Effector memory CD4-positive, alpha-beta T cell (primary cell): ENCODE measurements at regions not wholly inside any gene's neighbourhood (a gene's known extent, or its start where the extent isn't known, plus 50 kb on each side); places are given as distances from the start of the nearest gene placed in this dataset.

Experiments used
- DNase-seq, 3 donors: peaks; one replicate each; pipeline ENCODE4 v3.0.0-alpha.2; 2020
- H3K27ac ChIP-seq: 2 replicates; pipeline ENCODE4 v1.7.0; 2013; ENCODE audit warnings: mild to moderate bottlenecking, low read length, moderate library complexity; ENCODE audit not compliant: insufficient read depth, poor library complexity, severe bottlenecking
- H3K27me3 ChIP-seq: replicated peaks from 2 replicates; pipeline ENCODE4 v1.7.0; 2013; ENCODE audit warnings: mild to moderate bottlenecking, low read length; ENCODE audit not compliant: insufficient read depth, control insufficient read depth, poor library complexity, severe bottlenecking
- H3K36me3 ChIP-seq: 2 replicates; pipeline ENCODE4 v1.7.0; 2013; ENCODE audit warnings: mild to moderate bottlenecking, low read length, moderate library complexity; ENCODE audit not compliant: control insufficient read depth, insufficient read depth
- H3K4me1 ChIP-seq: 2 replicates; pipeline ENCODE4 v1.7.0; 2013; ENCODE audit warnings: low read length, mild to moderate bottlenecking; ENCODE audit not compliant: control insufficient read depth, insufficient read depth, poor library complexity, severe bottlenecking
- H3K4me3 ChIP-seq: 2 replicates; pipeline ENCODE4 v1.7.0; 2013; ENCODE audit warnings: low read length, low read depth, mild to moderate bottlenecking; ENCODE audit not compliant: insufficient read depth, poor library complexity, severe bottlenecking
- H3K9me3 ChIP-seq: 2 replicates; pipeline ENCODE4 v1.7.0; 2013; ENCODE audit warnings: mild to moderate bottlenecking, low read length, moderate library complexity; ENCODE audit not compliant: control insufficient read depth

GRCh38 chr3:117126946-117127546 lies 417.5 kb downstream of the TUSC7 start:
- DNase-seq, result no peak
- H3K9me3 ChIP-seq, result no peaks in the 10 kb centered on the region

GRCh38 chr3:117128133-117128532 lies 418.6 kb downstream of the TUSC7 start:
- H3K27ac ChIP-seq, result no peak overlapping the region
- no peaks in the 10 kb centered on the region for H3K27me3 ChIP-seq
- no peaks in the 10 kb centered on the region for H3K4me1 ChIP-seq
- H3K4me3 ChIP-seq, result no peak overlapping the region
- no peaks in the 10 kb centered on the region for H3K36me3 ChIP-seq
- no peak for DNase-seq
- no peaks in the 10 kb centered on the region for H3K9me3 ChIP-seq

More at GRCh38 chr3:117126946-117127546, 417.5 kb downstream of the TUSC7 start:
- H3K4me1 ChIP-seq, result no peaks in the 10 kb centered on the region
- no peak overlapping the region for H3K27ac ChIP-seq
- H3K36me3 ChIP-seq, result no peaks in the 10 kb centered on the region
- H3K4me3 ChIP-seq, result no peak overlapping the region
- no peaks in the 10 kb centered on the region for H3K27me3 ChIP-seq

- no peak for DNase-seq
- Histone ChIP-seq H3K27me3 (no peaks in the 10 kb centered on the region), H3K4me3 (no peak overlapping the region), H3K27ac (no peak overlapping the region), H3K36me3 (no peaks in the 10 kb centered on the region), H3K9me3 (no peaks in the 10 kb centered on the region), H3K4me1 (no peaks in the 10 kb centered on the region)
Observed at GRCh38 chr3:117128872-117129271, 419.3 kb downstream of the TUSC7 start.

GRCh38 chr3:117129516-117129915 lies 419.9 kb downstream of the TUSC7 start:
- no peaks in the 10 kb centered on the region for H3K36me3 ChIP-seq
- no peaks in the 10 kb centered on the region for H3K27me3 ChIP-seq
- H3K27ac ChIP-seq, result no peak overlapping the region
- no peaks in the 10 kb centered on the region for H3K9me3 ChIP-seq
- H3K4me3 ChIP-seq, result no peak overlapping the region
- H3K4me1 ChIP-seq, result no peaks in the 10 kb centered on the region
- no peak for DNase-seq

- Histone ChIP-seq H3K4me1 (no peaks in the 10 kb centered on the region), H3K27me3 (no peaks in the 10 kb centered on the region), H3K36me3 (no peaks in the 10 kb centered on the region), H3K27ac (no peak overlapping the region), H3K9me3 (no peaks in the 10 kb centered on the region), H3K4me3 (no peak overlapping the region)
- no peak for DNase-seq
Observed at GRCh38 chr3:117130222-117130621, 420.6 kb downstream of the TUSC7 start.

- H3K4me1 ChIP-seq, result no peaks in the 10 kb centered on the region
- H3K9me3 ChIP-seq, result no peaks in the 10 kb centered on the region
- no peak overlapping the region for H3K27ac ChIP-seq
- H3K36me3 ChIP-seq, result no peaks in the 10 kb centered on the region
- no peak for DNase-seq
- no peaks in the 10 kb centered on the region for H3K27me3 ChIP-seq
- no peak overlapping the region for H3K4me3 ChIP-seq
Observed at GRCh38 chr3:117131259-117131658, 421.7 kb downstream of the TUSC7 start.

GRCh38 chr3:117133066-117133465 lies 423.5 kb downstream of the TUSC7 start:
- H3K4me3 ChIP-seq, result no peak overlapping the region
- no peaks in the 10 kb centered on the region for H3K27me3 ChIP-seq
- no peaks in the 10 kb centered on the region for H3K36me3 ChIP-seq
- no peak for DNase-seq
- no peak overlapping the region for H3K27ac ChIP-seq
- H3K9me3 ChIP-seq, result no peaks in the 10 kb centered on the region
- no peaks in the 10 kb centered on the region for H3K4me1 ChIP-seq

- DNase-seq, result no peak
- H3K36me3 ChIP-seq, result no peaks in the 10 kb centered on the region
- H3K4me1 ChIP-seq, result no peaks in the 10 kb centered on the region
- H3K27me3 ChIP-seq, result no peaks in the 10 kb centered on the region
- H3K9me3 ChIP-seq, result no peaks in the 10 kb centered on the region
- H3K27ac ChIP-seq, result no peak overlapping the region
- no peak overlapping the region for H3K4me3 ChIP-seq
Observed at GRCh38 chr3:117135207-117135606, 425.6 kb downstream of the TUSC7 start.

- H3K9me3 ChIP-seq, result no peaks in the 10 kb centered on the region
- H3K27me3 ChIP-seq, result no peaks in the 10 kb centered on the region
- no peaks in the 10 kb centered on the region for H3K4me1 ChIP-seq
- DNase-seq, result no peak
- no peak overlapping the region for H3K4me3 ChIP-seq
- H3K36me3 ChIP-seq, result no peaks in the 10 kb centered on the region
- H3K27ac ChIP-seq, result no peak overlapping the region
Observed at GRCh38 chr3:117136003-117136402, 426.4 kb downstream of the TUSC7 start.

- DNase-seq, result no peak
- H3K27ac ChIP-seq, result no peak overlapping the region
- no peaks in the 10 kb centered on the region for H3K4me1 ChIP-seq
- no peaks in the 10 kb centered on the region for H3K9me3 ChIP-seq
- H3K36me3 ChIP-seq, result no peaks in the 10 kb centered on the region
- H3K27me3 ChIP-seq, result no peaks in the 10 kb centered on the region
- no peak overlapping the region for H3K4me3 ChIP-seq
Observed at GRCh38 chr3:117137065-117137464, 427.5 kb downstream of the TUSC7 start.
